ENCODE measurements at regions not wholly inside any gene's neighbourhood (a gene's known extent, or its start where the extent isn't known, plus 50 kb on each side); places are given as distances from the start of the nearest gene placed in this dataset.
A peak's percentile ranks its signal among the peaks of the same experiment; 100 is the strongest.

GRCh38 chr5:38105801-38106200, 152.6 kb upstream of the EGFLAM start:
- 63% methylated on average over 1 of the region's 4 CpGs; no CpG with 5 or more reads in 1 of the 2 experiments for WGBS, 2 experiments (ENCODE audit: extremely low coverage in 2 of 2, insufficient read length in 1 of 2)
- Histone ChIP-seq H2AFZ (replicated peaks; ENCODE audit: low read length, poor library complexity) (no peak overlapping the region), H3K36me3 (ENCODE audit: control insufficient read depth, insufficient read depth, low read length) (no peaks in the 10 kb centered on the region), H3K27me3 (ENCODE audit: control insufficient read depth, insufficient read depth, low read length) (peaks cover 1% of the 10 kb centered on the region), H3K4ac (ENCODE audit: low read depth, low read length) (no peak overlapping the region), H3K4me3 (ENCODE audit: insufficient read depth, low read depth, low read length) (no peak overlapping the region), H3K4me2 (ENCODE audit: low read depth, low read length) (no peak overlapping the region), H3K18ac (ENCODE audit: low read depth, low read length) (no peak overlapping the region), H2AK5ac (ENCODE audit: low read depth, low read length) (no peak overlapping the region), H2BK5ac (ENCODE audit: low read depth, low read length, poor library complexity, severe bottlenecking) (no peak overlapping the region), H4K8ac (ENCODE audit: low read depth in 2 of 2, low read length in 2 of 2) (no peak overlapping the region), H3K4me1 (ENCODE audit: control insufficient read depth, insufficient read depth, low read length) (peaks cover 1% of the 10 kb centered on the region; the same call in 1 of the 2 replicates), H2BK20ac (ENCODE audit: low read depth, low read length) (no peak overlapping the region), H2BK15ac (ENCODE audit: low read depth, low read length) (no peak overlapping the region), H3K9ac (ENCODE audit: low read depth, low read length) (no peak overlapping the region), H2BK120ac (ENCODE audit: low read depth, low read length) (no peak overlapping the region), H3K14ac (replicated peaks; ENCODE audit: low read depth, low read length) (no peak overlapping the region), H4K91ac (ENCODE audit: insufficient read depth, low read depth, low read length) (no peak overlapping the region), H3K56ac (ENCODE audit: extremely low read depth, insufficient read depth, low read length) (no peak overlapping the region), H3K27ac (ENCODE audit: insufficient read depth, low read length) (no peak overlapping the region), H2AK9ac (replicated peaks; ENCODE audit: low read depth, low read length, poor library complexity) (peak overlapping the region; percentile 35), H3K9me1 (ENCODE audit: insufficient read depth, low read length) (no peaks in the 10 kb centered on the region), H3K79me1 (ENCODE audit: low read depth in 1 of 2, low read length in 2 of 2) (no peaks in the 10 kb centered on the region), H3K23ac (ENCODE audit: low read depth, low read length) (no peak overlapping the region), H4K20me1 (ENCODE audit: insufficient read depth, low read length) (no peaks in the 10 kb centered on the region), H3K9me3 (ENCODE audit: control insufficient read depth, insufficient read depth, low read length) (no peaks in the 10 kb centered on the region), H4K5ac (ENCODE audit: low read depth, low read length) (no peak overlapping the region)
- dilution Hi-C loops (cut with HindIII; ENCODE audit: low sequenced_read_pairs, unreplicated experiment): no loop called here
- in situ Hi-C loops (cut with MboI; ENCODE audit: low sequenced_read_pairs): no loop called here
- POLR2A ChIA-PET (ENCODE audit: unreplicated experiment): no interaction called here
- CTCF ChIA-PET: no interaction called here
- intact Hi-C loops (cut with micrococcal nuclease): no loop called here
- no peak for DNase-seq
- no TSS peak for BruUV-seq (replicated peaks)
- no peak for ATAC-seq (ENCODE audit: low read depth)
- TF ChIP-seq CEBPB (IDR thresholded peaks at IDR 0.05; ENCODE audit: low read depth, low read length) (no peak), RAD21 (IDR thresholded peaks at IDR 0.05; ENCODE audit: low read length) (no peak), FOS (IDR thresholded peaks at IDR 0.05; ENCODE audit: low read depth, low read length) (no peak), CTCF (conservative IDR thresholded peaks at IDR 0.05; ENCODE audit: low read depth, low read length) (no peak), MXI1 (IDR thresholded peaks at IDR 0.05; ENCODE audit: borderline replicate concordance, low read depth, low read length) (no peak), RFX5 (IDR thresholded peaks at IDR 0.05; ENCODE audit: low read depth, low read length) (no peak), ELK1 (IDR thresholded peaks at IDR 0.05; ENCODE audit: borderline replicate concordance, low read depth, low read length) (no peak), CHD1 (IDR thresholded peaks at IDR 0.05; ENCODE audit: low read depth, low read length) (no peak), MAZ (IDR thresholded peaks at IDR 0.05; ENCODE audit: borderline replicate concordance, low read depth, low read length) (no peak), NFE2L2 (IDR thresholded peaks at IDR 0.05; ENCODE audit: low read depth, low read length) (no peak), RCOR1 (IDR thresholded peaks at IDR 0.05; ENCODE audit: insufficient replicate concordance, low read length) (no peak), BHLHE40 (IDR thresholded peaks at IDR 0.05; ENCODE audit: low read depth, low read length) (no peak), MAFK (IDR thresholded peaks at IDR 0.05; ENCODE audit: low read depth, low read length) (no peak), USF2 (IDR thresholded peaks at IDR 0.05; ENCODE audit: low read depth, low read length) (no peak)
